Cardiac fibroblast (primary cell): ENCODE measurements at regions not wholly inside any gene's neighbourhood (a gene's known extent, or its start where the extent isn't known, plus 50 kb on each side); places are given as distances from the start of the nearest gene placed in this dataset.
A peak's percentile ranks its signal among the peaks of the same experiment; 100 is the strongest.

Source experiments
- DNase-seq, 2 donors: peaks; one replicate each; pipeline versions ENCODE4 v3.0.0 to v3.0.0-alpha.2; 2010; ENCODE audit warnings: low read depth in 2 of 2
- H3K4me3 ChIP-seq, 2 donors: replicated peaks in 1 of 2; 1 replicate in 1 of 2; 2 replicates in 1 of 2; pipeline ENCODE4 v1.5.1; 2011; ENCODE audit warnings: low read depth in 2 of 2, low read length in 2 of 2, mild to moderate bottlenecking in 2 of 2, moderate library complexity in 1 of 2
- TF ChIP-seq, protein P1 (sequence below): IDR thresholded peaks from one replicate; pipeline ENCODE4 v1.5.1; 2011; ENCODE audit warnings: low read depth, mild to moderate bottlenecking, low read length, inconsistent platforms

DNA sequence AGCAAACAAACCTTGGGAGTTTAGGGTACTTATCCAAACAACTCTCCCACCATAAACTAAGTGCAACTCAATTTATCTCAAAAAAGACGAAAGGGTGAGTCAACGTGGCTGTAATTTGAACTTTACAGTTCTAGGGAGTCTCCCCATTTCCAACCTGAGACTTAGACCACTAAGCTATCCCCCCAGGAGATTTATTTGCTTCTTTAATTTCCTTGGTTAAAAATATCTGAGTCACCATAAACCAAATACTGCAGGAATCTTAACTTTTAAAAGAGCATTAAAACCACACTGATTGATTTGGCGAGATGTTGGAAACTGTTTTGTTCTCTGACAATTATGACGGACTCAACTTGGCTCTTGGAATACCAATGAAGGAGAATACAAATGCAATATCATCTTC, 299.3 kb upstream of the SOX9 start:
- DNase-seq = no peak
- no peak overlapping the region for H3K4me3 ChIP-seq
- TF ChIP-seq, protein P1, sequence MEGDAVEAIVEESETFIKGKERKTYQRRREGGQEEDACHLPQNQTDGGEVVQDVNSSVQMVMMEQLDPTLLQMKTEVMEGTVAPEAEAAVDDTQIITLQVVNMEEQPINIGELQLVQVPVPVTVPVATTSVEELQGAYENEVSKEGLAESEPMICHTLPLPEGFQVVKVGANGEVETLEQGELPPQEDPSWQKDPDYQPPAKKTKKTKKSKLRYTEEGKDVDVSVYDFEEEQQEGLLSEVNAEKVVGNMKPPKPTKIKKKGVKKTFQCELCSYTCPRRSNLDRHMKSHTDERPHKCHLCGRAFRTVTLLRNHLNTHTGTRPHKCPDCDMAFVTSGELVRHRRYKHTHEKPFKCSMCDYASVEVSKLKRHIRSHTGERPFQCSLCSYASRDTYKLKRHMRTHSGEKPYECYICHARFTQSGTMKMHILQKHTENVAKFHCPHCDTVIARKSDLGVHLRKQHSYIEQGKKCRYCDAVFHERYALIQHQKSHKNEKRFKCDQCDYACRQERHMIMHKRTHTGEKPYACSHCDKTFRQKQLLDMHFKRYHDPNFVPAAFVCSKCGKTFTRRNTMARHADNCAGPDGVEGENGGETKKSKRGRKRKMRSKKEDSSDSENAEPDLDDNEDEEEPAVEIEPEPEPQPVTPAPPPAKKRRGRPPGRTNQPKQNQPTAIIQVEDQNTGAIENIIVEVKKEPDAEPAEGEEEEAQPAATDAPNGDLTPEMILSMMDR = no peak

DNA sequence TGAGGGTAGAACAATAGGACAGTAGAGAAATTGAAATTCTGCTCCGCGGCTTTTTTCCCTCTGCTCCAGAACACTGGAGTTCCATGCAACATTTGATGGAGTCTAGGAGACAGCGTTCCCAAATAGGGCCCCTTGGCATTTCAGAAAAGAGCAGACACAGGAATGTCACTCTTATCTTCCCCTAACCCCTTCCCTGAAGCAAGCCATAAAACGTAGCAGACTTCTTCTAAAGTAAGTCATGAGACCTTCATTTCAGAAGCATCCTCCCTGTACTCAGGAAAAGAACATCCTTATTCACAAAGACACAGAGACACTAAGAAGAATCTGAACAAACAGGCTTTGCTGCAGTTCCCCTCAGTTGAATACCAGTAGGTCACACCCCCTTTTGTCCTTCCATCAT, 296.1 kb upstream of the SOX9 start:
- TF ChIP-seq, protein P1 = no peak
- no peak overlapping the region for H3K4me3 ChIP-seq
- no peak for DNase-seq

DNA sequence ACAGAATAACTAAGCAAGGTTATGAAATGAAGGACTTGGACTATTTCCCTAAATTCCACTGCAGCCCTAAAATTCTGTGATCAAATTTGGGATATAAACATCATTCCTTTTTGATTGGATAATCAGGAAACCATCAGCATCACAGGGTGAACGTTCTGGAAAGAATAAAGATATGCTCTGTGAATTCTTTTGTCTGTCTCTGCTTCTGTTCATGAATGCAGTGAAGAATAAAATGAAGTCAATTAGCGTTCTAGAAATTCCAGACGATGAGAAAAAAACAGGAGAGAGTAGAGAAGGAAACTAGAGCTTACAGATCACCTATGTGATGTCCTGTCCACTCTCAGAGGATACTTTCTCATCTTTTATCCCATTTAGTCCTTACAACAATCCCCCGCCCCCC, 295.1 kb upstream of the SOX9 start:
- TF ChIP-seq, protein P1 = no peak
- no peak for DNase-seq
- H3K4me3 ChIP-seq = no peak overlapping the region

DNA sequence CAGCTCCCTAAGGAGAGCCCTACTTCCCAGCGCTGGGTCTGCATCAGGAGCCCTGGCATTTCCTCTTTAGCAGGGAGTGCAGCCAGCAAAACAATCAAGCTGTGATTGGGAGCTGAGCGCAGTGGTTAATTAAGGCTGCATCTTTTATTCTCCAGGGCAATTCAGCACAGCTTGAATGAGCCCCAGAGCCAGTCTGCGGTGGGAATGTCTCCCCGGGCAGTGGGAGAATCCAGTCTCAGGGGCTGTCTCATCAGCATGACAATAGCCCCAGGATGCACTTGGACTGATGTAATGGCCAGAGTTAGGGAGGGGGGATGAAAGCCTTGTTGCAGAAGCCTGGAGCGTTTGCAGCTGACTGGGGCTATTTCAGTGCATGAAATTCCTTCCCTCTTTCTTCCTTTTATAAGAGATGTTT, 292.6 kb upstream of the SOX9 start:
- TF ChIP-seq, protein P1 = no peak
- peak in 1 of 2 donors; percentile 21 for DNase-seq
- H3K4me3 ChIP-seq = no peak overlapping the region

DNA sequence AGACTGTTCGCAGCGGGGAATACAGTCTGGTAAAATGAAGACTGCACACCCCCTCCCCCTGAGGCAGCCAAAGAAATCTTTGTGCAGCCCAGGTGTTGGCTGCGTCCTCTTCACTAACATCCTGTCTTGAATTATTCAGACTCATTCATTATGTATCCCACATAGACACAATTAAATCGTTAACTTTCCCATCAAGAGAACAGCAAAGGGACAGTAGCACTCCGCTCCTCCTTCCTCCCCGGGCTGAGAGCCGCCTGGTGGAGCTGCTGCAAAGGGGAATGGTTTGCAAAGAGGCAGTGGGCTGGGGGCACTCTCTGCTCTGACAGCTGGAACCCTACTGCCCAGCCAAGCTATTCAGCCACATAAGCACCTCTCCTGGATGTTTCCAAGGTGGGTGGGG, 290.0 kb upstream of the SOX9 start:
- DNase-seq = no peak
- TF ChIP-seq, protein P1 = no peak
- H3K4me3 ChIP-seq = no peak overlapping the region

DNA sequence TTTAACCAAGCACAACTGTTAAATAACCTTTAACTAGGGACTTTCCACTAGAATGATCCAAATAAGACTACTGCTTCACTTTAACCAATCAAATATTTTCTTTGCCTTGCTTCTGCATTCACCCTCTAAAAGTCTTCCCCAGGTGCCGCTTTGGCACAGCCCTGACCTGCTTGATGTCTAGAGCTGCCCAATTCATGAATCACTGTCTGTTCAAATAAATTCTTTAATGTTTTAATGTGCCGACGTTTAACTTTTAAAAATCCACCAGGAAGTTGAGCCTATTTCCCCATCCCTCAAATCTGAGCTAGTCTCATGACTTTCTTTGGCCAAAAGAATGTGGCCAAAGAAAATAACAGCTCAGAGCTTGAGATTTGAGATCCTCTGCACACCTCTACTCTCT, 277.8 kb upstream of the SOX9 start:
- no peak overlapping the region for H3K4me3 ChIP-seq
- no peak for DNase-seq
- TF ChIP-seq, protein P1 = no peak

DNA sequence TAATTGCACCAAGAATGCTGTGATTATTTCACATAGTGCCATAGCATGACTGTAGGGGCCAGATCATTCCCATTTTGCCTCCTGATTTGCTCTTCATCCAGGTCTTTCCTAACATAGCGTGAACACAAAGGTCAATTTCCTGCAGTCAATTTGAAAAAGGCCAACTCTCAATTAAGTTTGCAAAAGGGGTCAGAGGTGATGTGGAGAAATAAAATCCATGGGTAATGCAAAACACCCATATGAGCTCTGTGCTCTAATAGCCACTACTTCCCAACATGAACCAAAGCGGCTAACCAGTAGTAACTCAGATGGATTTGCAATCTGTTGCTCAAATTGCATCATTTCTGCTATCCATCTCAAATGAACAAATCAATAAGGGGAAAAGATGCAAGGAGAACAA, 275.5 kb upstream of the SOX9 start:
- DNase-seq = no peak
- TF ChIP-seq, protein P1 = no peak
- no peak overlapping the region for H3K4me3 ChIP-seq
